DND-41 (cell line): ENCODE measurements at regions not wholly inside any gene's neighbourhood (a gene's known extent, or its start where the extent isn't known, plus 50 kb on each side); places are given as distances from the start of the nearest gene placed in this dataset.

Source experiments
- EZH2 ChIP-seq: IDR thresholded peaks from 3 replicates; pipeline ENCODE4 v1.6.1; 2012; ENCODE audit warnings: borderline replicate concordance, low read depth, mild to moderate bottlenecking, moderate library complexity, low read length, inconsistent platforms; ENCODE audit not compliant: severe bottlenecking
- TF ChIP-seq, protein P1 (sequence below): IDR thresholded peaks from 2 replicates; pipeline ENCODE4 v1.5.1; 2012; ENCODE audit warnings: borderline replicate concordance, low read length, moderate library complexity, mild to moderate bottlenecking; ENCODE audit not compliant: poor library complexity, severe bottlenecking; ENCODE audit errors: extremely low read depth

DNA sequence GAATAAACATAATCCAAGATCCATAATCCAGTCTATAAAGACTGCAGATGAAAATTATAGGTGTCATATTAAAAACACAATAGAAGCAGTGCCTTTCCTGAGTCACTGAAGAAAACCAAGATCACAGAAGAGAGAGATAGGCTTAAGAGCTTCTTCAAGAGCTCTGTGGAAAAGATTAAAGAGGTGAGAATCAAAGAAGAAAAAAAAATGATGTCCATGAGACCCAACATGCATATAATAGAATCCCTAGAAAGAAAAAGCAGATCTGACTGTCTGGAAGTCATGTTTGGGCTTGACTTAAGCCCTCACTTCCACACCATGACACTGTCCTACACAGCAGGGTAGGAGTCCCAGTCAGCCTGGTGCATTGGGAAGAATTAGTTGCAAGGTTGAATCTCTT is 205.6 kb upstream of the PROK2 start:
- TF ChIP-seq, protein P1, sequence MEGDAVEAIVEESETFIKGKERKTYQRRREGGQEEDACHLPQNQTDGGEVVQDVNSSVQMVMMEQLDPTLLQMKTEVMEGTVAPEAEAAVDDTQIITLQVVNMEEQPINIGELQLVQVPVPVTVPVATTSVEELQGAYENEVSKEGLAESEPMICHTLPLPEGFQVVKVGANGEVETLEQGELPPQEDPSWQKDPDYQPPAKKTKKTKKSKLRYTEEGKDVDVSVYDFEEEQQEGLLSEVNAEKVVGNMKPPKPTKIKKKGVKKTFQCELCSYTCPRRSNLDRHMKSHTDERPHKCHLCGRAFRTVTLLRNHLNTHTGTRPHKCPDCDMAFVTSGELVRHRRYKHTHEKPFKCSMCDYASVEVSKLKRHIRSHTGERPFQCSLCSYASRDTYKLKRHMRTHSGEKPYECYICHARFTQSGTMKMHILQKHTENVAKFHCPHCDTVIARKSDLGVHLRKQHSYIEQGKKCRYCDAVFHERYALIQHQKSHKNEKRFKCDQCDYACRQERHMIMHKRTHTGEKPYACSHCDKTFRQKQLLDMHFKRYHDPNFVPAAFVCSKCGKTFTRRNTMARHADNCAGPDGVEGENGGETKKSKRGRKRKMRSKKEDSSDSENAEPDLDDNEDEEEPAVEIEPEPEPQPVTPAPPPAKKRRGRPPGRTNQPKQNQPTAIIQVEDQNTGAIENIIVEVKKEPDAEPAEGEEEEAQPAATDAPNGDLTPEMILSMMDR: no peak
- no peak for TF ChIP-seq EZH2
